ENCODE measurements at regions not wholly inside any gene's neighbourhood (a gene's known extent, or its start where the extent isn't known, plus 50 kb on each side); places are given as distances from the start of the nearest gene placed in this dataset.

GRCh38 chr2:19111354-19111753 is 247.1 kb downstream of the OSR1 start:
- H3K4me2 ChIP-seq (ENCODE audit: insufficient read depth, low read length): no peak overlapping the region
- H3K79me2 ChIP-seq (ENCODE audit: control insufficient read depth, insufficient read depth, low read length): no peaks in the 10 kb centered on the region
- ChIA-PET POLR2A (no interaction called here), CTCF (ENCODE audit: low intra/inter-chr PET ratio) (no interaction called here)
- no peak overlapping the region for H3K27ac ChIP-seq (ENCODE audit: extremely low read depth, low read depth, low read length)
- no peak for TF ChIP-seq ZBTB43 (CRISPR knock-in tag; IDR thresholded peaks at IDR 0.05)
- no peak for TF ChIP-seq CBFA2T2 (conservative IDR thresholded peaks at IDR 0.05)
- no peak for TF ChIP-seq TFAP4 (CRISPR knock-in tag; IDR thresholded peaks at IDR 0.05; ENCODE audit: borderline replicate concordance)
- TF ChIP-seq CREBBP (IDR thresholded peaks at IDR 0.05; ENCODE audit: low read depth, low read length): no peak
- TF ChIP-seq ZNF695 (CRISPR knock-in tag; IDR thresholded peaks at IDR 0.05): no peak
- TF ChIP-seq PURB (CRISPR knock-in tag; IDR thresholded peaks at IDR 0.05; ENCODE audit: low read depth): no peak
- no peak for TF ChIP-seq SMC3 (conservative IDR thresholded peaks at IDR 0.05; ENCODE audit: insufficient read depth, low read depth, low read length)
- TF ChIP-seq L3MBTL2 (IDR thresholded peaks at IDR 0.05): no peak
- H3K36me3 ChIP-seq (ENCODE audit: control insufficient read depth, insufficient read depth, low read length): no peaks in the 10 kb centered on the region
- H3K9ac ChIP-seq (ENCODE audit: insufficient read depth in 1 of 2, low read depth in 2 of 2, low read length in 2 of 2): no peak overlapping the region
- H2AFZ ChIP-seq (ENCODE audit: low read depth, low read length): no peak overlapping the region
- H3K9me3 ChIP-seq (replicated peaks; ENCODE audit: control insufficient read depth, insufficient read depth, low read depth, low read length): no peaks in the 10 kb centered on the region
- no peak for FAIRE-seq
- no peak for DNase-seq (ENCODE audit: extremely low read depth in 1 of 4, low spot score in 3 of 4)
- H4K20me1 ChIP-seq (replicated peaks; ENCODE audit: control insufficient read depth, insufficient read depth, low read length): no peaks in the 10 kb centered on the region
- no peaks in the 10 kb centered on the region for H3K27me3 ChIP-seq (ENCODE audit: control insufficient read depth in 2 of 2, insufficient read depth in 2 of 2, low read length in 2 of 2)
- 0% methylated on average over 3 of the region's 3 CpGs for WGBS (ENCODE audit: insufficient coverage, low coverage, missing lambda C conversion rate)
- H3K9me1 ChIP-seq (ENCODE audit: control insufficient read depth, insufficient read depth, low read length): no peaks in the 10 kb centered on the region
- H3K4me1 ChIP-seq (replicated peaks in 1 of 2; ENCODE audit: control insufficient read depth in 2 of 2, insufficient read depth in 2 of 2, low read length in 2 of 2): no peaks in the 10 kb centered on the region
- no TSS peak for BruUV-seq (replicated peaks)
- no peak for ATAC-seq
- intact Hi-C loops (cut with micrococcal nuclease): no loop called here
- in situ Hi-C loops (cut with MboI): no loop called here
- no peak overlapping the region for H3K4me3 ChIP-seq
